Endothelial cell (in vitro differentiated cells): ENCODE measurements at regions not wholly inside any gene's neighbourhood (a gene's known extent, or its start where the extent isn't known, plus 50 kb on each side); places are given as distances from the start of the nearest gene placed in this dataset.

Experiments
- DNase-seq: peaks from one replicate; pipeline ENCODE4 v3.0.0; 2021; ENCODE audit warnings: low spot score
- H3K27ac Mint-ChIP-seq: one replicate; pipeline ENCODE4 v1.8.0; 2021; ENCODE audit warnings: mixed read lengths, inconsistent platforms; ENCODE audit not compliant: unreplicated experiment
- H3K27me3 Mint-ChIP-seq: one replicate; pipeline ENCODE4 v1.8.0; 2021; ENCODE audit warnings: mild to moderate bottlenecking, moderate library complexity, mixed read lengths, inconsistent platforms; ENCODE audit not compliant: unreplicated experiment
- H3K36me3 Mint-ChIP-seq: one replicate; pipeline ENCODE4 v1.8.0; 2021; ENCODE audit warnings: mild to moderate bottlenecking, low read depth, mixed read lengths, inconsistent platforms; ENCODE audit not compliant: unreplicated experiment
- H3K4me1 Mint-ChIP-seq: one replicate; pipeline ENCODE4 v1.8.0; 2021; ENCODE audit warnings: mild to moderate bottlenecking, mixed read lengths, inconsistent platforms; ENCODE audit not compliant: unreplicated experiment
- H3K4me3 Mint-ChIP-seq: one replicate; pipeline ENCODE4 v1.8.0; 2021; ENCODE audit warnings: mild to moderate bottlenecking, mixed read lengths, inconsistent platforms; ENCODE audit not compliant: unreplicated experiment
- H3K9me3 Mint-ChIP-seq: one replicate; pipeline ENCODE4 v1.8.0; 2021; ENCODE audit warnings: mixed read lengths, inconsistent platforms; ENCODE audit not compliant: unreplicated experiment
- TF ChIP-seq, protein P1 (sequence below): fragments of 200-600 bp; sonication (generic); IDR thresholded peaks from one replicate; pipeline ENCODE4 v1.5.0; 2021; ENCODE audit warnings: antibody characterized with exemption; ENCODE audit not compliant: unreplicated experiment

DNA sequence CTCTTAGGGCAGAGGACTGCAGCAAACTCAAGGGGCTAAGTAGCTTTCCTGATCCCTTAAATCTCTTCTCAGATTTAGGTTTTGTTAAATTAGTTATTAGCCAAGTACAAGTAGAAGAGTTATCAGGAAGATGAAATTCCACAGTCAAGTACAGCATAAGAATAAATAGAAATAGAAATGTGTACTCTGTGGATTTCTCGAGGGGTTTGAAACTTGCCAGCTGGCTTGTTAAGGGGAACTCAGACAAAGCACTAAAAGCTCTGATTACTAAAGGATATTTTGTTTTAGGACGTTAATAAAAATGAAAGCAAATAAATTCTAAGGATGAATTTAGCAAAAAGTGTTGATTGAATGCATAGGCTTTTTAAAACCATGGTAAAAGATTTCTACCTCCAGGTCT, 654.6 kb downstream of the RAPGEF2 start:
- DNase-seq: no peak
- Mint-ChIP-seq H3K27me3 (no peaks in the 10 kb centered on the region), H3K4me3 (no peak overlapping the region), H3K36me3 (peaks cover 5% of the 10 kb centered on the region), H3K4me1 (no peaks in the 10 kb centered on the region), H3K9me3 (no peaks in the 10 kb centered on the region), H3K27ac (no peak overlapping the region)
- TF ChIP-seq, protein P1, sequence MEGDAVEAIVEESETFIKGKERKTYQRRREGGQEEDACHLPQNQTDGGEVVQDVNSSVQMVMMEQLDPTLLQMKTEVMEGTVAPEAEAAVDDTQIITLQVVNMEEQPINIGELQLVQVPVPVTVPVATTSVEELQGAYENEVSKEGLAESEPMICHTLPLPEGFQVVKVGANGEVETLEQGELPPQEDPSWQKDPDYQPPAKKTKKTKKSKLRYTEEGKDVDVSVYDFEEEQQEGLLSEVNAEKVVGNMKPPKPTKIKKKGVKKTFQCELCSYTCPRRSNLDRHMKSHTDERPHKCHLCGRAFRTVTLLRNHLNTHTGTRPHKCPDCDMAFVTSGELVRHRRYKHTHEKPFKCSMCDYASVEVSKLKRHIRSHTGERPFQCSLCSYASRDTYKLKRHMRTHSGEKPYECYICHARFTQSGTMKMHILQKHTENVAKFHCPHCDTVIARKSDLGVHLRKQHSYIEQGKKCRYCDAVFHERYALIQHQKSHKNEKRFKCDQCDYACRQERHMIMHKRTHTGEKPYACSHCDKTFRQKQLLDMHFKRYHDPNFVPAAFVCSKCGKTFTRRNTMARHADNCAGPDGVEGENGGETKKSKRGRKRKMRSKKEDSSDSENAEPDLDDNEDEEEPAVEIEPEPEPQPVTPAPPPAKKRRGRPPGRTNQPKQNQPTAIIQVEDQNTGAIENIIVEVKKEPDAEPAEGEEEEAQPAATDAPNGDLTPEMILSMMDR: no peak

DNA sequence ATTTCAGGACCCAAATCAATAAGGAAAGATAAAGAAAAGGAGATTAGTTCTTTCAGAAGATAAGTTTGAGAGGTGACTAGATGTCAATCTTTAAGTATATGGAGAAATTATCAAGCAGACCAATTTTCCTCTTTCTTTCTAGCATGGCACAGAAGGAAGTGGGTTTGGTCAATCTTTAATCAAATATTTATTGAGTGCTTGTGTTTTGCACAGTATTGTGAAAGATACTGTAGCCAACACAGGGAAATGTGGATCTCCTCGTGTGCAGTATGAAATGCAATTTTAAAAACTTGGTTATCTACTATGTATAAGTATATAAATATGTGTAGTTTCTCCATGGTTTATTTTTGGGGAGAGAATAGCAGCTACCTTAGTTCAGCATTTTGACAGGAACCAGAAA, 655.2 kb downstream of the RAPGEF2 start:
- H3K4me1 Mint-ChIP-seq: no peaks in the 10 kb centered on the region
- H3K4me3 Mint-ChIP-seq: no peak overlapping the region
- H3K27ac Mint-ChIP-seq: no peak overlapping the region
- H3K9me3 Mint-ChIP-seq: no peaks in the 10 kb centered on the region
- DNase-seq: no peak
- TF ChIP-seq, protein P1: no peak
- H3K36me3 Mint-ChIP-seq: peaks cover 5% of the 10 kb centered on the region
- no peaks in the 10 kb centered on the region for H3K27me3 Mint-ChIP-seq

DNA sequence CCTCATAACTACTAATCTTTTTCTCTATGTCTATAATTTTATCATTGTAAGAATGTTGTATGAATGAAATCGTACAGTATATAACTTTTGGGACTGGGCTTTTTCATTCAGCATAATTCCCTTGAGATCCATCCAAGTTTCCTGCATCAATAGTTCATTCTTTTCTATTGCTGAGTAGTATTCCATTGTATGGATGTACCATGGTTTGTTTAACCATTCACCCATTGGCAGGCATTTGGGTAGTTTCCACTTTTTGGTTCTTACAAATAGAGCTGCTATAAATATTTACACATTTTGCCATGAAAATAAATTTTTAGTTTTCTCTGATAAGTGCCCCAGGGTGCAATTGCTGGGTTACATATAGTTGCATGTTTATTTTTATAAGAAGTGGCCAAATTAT, 659.8 kb downstream of the RAPGEF2 start:
- no peaks in the 10 kb centered on the region for H3K27me3 Mint-ChIP-seq
- no peak overlapping the region for H3K27ac Mint-ChIP-seq
- TF ChIP-seq, protein P1: no peak
- H3K9me3 Mint-ChIP-seq: no peaks in the 10 kb centered on the region
- H3K36me3 Mint-ChIP-seq: no peaks in the 10 kb centered on the region
- no peak for DNase-seq
- H3K4me3 Mint-ChIP-seq: no peak overlapping the region
- H3K4me1 Mint-ChIP-seq: no peaks in the 10 kb centered on the region

DNA sequence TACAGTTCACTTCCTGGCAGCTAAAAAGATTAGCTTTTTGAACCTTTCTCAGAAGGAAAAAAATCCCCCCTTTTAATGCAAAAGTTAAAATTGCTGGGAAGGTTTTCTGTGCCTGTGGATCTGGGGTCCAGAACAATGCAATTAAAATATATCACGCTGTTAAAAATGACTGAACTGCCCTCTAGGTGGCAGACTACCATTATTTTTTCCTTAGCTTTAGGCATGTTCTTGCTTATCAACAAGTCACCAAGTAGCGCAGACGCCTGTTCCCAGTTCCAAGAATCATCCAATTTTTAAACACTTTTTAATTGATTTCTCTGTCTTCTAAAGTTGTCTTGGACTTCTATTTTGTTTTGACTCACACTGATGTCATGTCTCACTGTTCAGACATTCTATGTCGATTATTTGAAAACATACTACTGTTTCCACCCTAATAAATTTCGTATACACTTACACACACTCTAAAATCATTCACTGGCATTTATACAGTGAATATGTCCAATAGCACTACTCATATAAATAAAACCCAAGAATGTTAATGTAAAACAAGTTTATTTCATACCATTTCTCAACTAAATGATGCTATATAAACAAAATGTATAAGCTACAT, 661.6 kb downstream of the RAPGEF2 start:
- H3K4me1 Mint-ChIP-seq: no peaks in the 10 kb centered on the region
- H3K9me3 Mint-ChIP-seq: no peaks in the 10 kb centered on the region
- DNase-seq: peak; percentile 50
- no peak overlapping the region for H3K4me3 Mint-ChIP-seq
- TF ChIP-seq, protein P1: peak; percentile 79
- H3K27me3 Mint-ChIP-seq: no peaks in the 10 kb centered on the region
- H3K36me3 Mint-ChIP-seq: no peaks in the 10 kb centered on the region
- H3K27ac Mint-ChIP-seq: no peak overlapping the region

DNA sequence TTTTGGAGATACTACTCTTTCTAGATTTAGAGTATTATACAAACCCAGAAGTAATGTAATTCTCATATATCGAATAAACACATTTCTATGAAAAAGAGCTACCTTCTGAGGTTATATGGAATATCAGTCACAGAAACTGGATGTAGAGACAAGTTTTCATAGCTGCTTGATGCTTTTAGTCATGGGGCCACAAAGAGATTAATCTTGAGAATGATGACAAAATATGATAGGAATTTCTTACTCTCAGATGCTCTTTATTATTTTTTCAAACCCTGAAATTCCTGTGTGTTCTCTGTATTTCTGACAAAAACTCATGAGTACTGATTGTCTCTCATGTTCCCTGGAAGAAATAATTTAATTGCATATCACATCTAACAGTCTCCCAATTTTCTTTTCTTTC, 662.5 kb downstream of the RAPGEF2 start:
- H3K27me3 Mint-ChIP-seq: no peaks in the 10 kb centered on the region
- TF ChIP-seq, protein P1: no peak
- no peaks in the 10 kb centered on the region for H3K36me3 Mint-ChIP-seq
- no peak overlapping the region for H3K4me3 Mint-ChIP-seq
- no peaks in the 10 kb centered on the region for H3K9me3 Mint-ChIP-seq
- no peaks in the 10 kb centered on the region for H3K4me1 Mint-ChIP-seq
- no peak for DNase-seq
- no peak overlapping the region for H3K27ac Mint-ChIP-seq
